Activated CD4-positive, alpha-beta memory T cell treated with anti-CD3 and anti-CD28 coated beads, Interleukin-2, amount 10 ng/mL, durations not matched to agents 7 days and 5 days (primary cell): ENCODE measurements at regions not wholly inside any gene's neighbourhood (a gene's known extent, or its start where the extent isn't known, plus 50 kb on each side); places are given as distances from the start of the nearest gene placed in this dataset.

ENCODE experiments used
- CTCF ChIA-PET: fragments of 350-600 bp; sonication (Branson Sonifier 250); formaldehyde crosslinking; loops from one replicate; lab custom pipeline; 2021; ENCODE audit warnings: antibody characterized with exemption, inconsistent platforms; lab: Charles Lee
- POLR2A ChIA-PET: fragments of 350-600 bp; sonication (Branson Sonifier 250); formaldehyde crosslinking; loops from one replicate; lab custom pipeline; 2021; ENCODE audit warnings: antibody characterized with exemption; lab: Charles Lee
- DNase-seq: peaks from one replicate; pipeline ENCODE4 v3.0.0-alpha.2; 2020
- H3K27ac Mint-ChIP-seq: one replicate; pipeline ENCODE4 v1.8.0; 2021; ENCODE audit warnings: mild to moderate bottlenecking, mixed read lengths
- H3K27me3 Mint-ChIP-seq: one replicate; pipeline ENCODE4 v1.8.0; 2021; ENCODE audit warnings: mixed read lengths
- H3K36me3 Mint-ChIP-seq: one replicate; pipeline ENCODE4 v1.8.0; 2021; ENCODE audit warnings: low read depth, mixed read lengths
- H3K4me1 Mint-ChIP-seq: one replicate; pipeline ENCODE4 v1.8.0; 2021; ENCODE audit warnings: mixed read lengths
- H3K4me3 Mint-ChIP-seq: one replicate; pipeline ENCODE4 v1.8.0; 2021; ENCODE audit warnings: mild to moderate bottlenecking, mixed read lengths
- H3K9me3 Mint-ChIP-seq: one replicate; pipeline ENCODE4 v1.8.0; 2021; ENCODE audit warnings: mixed read lengths

- ChIA-PET CTCF (no interaction called here), POLR2A (no interaction called here)
- Mint-ChIP-seq H3K9me3 (no peaks in the 10 kb centered on the region), H3K27ac (no peak overlapping the region), H3K4me1 (no peaks in the 10 kb centered on the region), H3K27me3 (no peaks in the 10 kb centered on the region), H3K4me3 (no peak overlapping the region), H3K36me3 (no peaks in the 10 kb centered on the region)
- no peak for DNase-seq
These were observed 427.0 kb upstream of the KCNH7 start for GRCh38 chr2:163265562-163265961.

- Mint-ChIP-seq H3K36me3 (no peaks in the 10 kb centered on the region), H3K27ac (no peak overlapping the region), H3K4me3 (no peak overlapping the region), H3K4me1 (no peaks in the 10 kb centered on the region), H3K27me3 (no peaks in the 10 kb centered on the region), H3K9me3 (no peaks in the 10 kb centered on the region)
- POLR2A ChIA-PET = no interaction called here
- DNase-seq = no peak
- CTCF ChIA-PET = no interaction called here
These were observed 425.8 kb upstream of the KCNH7 start for GRCh38 chr2:163264341-163264740.

- ChIA-PET CTCF (no interaction called here), POLR2A (no interaction called here)
These were observed 420.9 kb upstream of the KCNH7 start for GRCh38 chr2:163259489-163259888.

GRCh38 chr2:163255086-163255485 is 416.5 kb upstream of the KCNH7 start:
- H3K4me3 Mint-ChIP-seq = no peak overlapping the region
- no peaks in the 10 kb centered on the region for H3K9me3 Mint-ChIP-seq
- no peaks in the 10 kb centered on the region for H3K27me3 Mint-ChIP-seq
- no peaks in the 10 kb centered on the region for H3K4me1 Mint-ChIP-seq
- ChIA-PET POLR2A (no interaction called here), CTCF (no interaction called here)
- DNase-seq = no peak
- H3K27ac Mint-ChIP-seq = no peak overlapping the region
- no peaks in the 10 kb centered on the region for H3K36me3 Mint-ChIP-seq

More at GRCh38 chr2:163259489-163259888, 420.9 kb upstream of the KCNH7 start:
- H3K9me3 Mint-ChIP-seq = no peaks in the 10 kb centered on the region
- H3K27me3 Mint-ChIP-seq = no peaks in the 10 kb centered on the region
- no peaks in the 10 kb centered on the region for H3K4me1 Mint-ChIP-seq
- H3K27ac Mint-ChIP-seq = no peak overlapping the region
- no peaks in the 10 kb centered on the region for H3K36me3 Mint-ChIP-seq
- H3K4me3 Mint-ChIP-seq = no peak overlapping the region
- no peak for DNase-seq

GRCh38 chr2:163253621-163254285 is 415.2 kb upstream of the KCNH7 start:
- ChIA-PET CTCF (no interaction called here), POLR2A (no interaction called here)
- no peak overlapping the region for H3K27ac Mint-ChIP-seq
- H3K36me3 Mint-ChIP-seq = no peaks in the 10 kb centered on the region
- no peak for DNase-seq
- H3K4me1 Mint-ChIP-seq = no peaks in the 10 kb centered on the region
- H3K9me3 Mint-ChIP-seq = no peaks in the 10 kb centered on the region
- H3K27me3 Mint-ChIP-seq = no peaks in the 10 kb centered on the region
- H3K4me3 Mint-ChIP-seq = no peak overlapping the region

- CTCF ChIA-PET = no interaction called here
- DNase-seq = no peak
- H3K27ac Mint-ChIP-seq = no peak overlapping the region
- no peaks in the 10 kb centered on the region for H3K4me1 Mint-ChIP-seq
- H3K27me3 Mint-ChIP-seq = no peaks in the 10 kb centered on the region
- H3K4me3 Mint-ChIP-seq = no peak overlapping the region
- POLR2A ChIA-PET = no interaction called here
- H3K9me3 Mint-ChIP-seq = no peaks in the 10 kb centered on the region
- H3K36me3 Mint-ChIP-seq = no peaks in the 10 kb centered on the region
These were observed 413.6 kb upstream of the KCNH7 start for GRCh38 chr2:163252199-163252598.

- Mint-ChIP-seq H3K4me1 (no peaks in the 10 kb centered on the region), H3K27ac (no peak overlapping the region), H3K27me3 (no peaks in the 10 kb centered on the region), H3K4me3 (no peak overlapping the region), H3K9me3 (no peaks in the 10 kb centered on the region), H3K36me3 (no peaks in the 10 kb centered on the region)
- ChIA-PET POLR2A (no interaction called here), CTCF (no interaction called here)
- no peak for DNase-seq
These were observed 410.0 kb upstream of the KCNH7 start for GRCh38 chr2:163248376-163249253.

GRCh38 chr2:163247847-163248220 is 409.3 kb upstream of the KCNH7 start:
- DNase-seq = no peak
- Mint-ChIP-seq H3K4me3 (no peak overlapping the region), H3K4me1 (no peaks in the 10 kb centered on the region), H3K27ac (no peak overlapping the region), H3K27me3 (no peaks in the 10 kb centered on the region), H3K9me3 (no peaks in the 10 kb centered on the region), H3K36me3 (no peaks in the 10 kb centered on the region)
- POLR2A ChIA-PET = no interaction called here
- CTCF ChIA-PET = no interaction called here

- Mint-ChIP-seq H3K27me3 (no peaks in the 10 kb centered on the region), H3K9me3 (no peaks in the 10 kb centered on the region), H3K36me3 (no peaks in the 10 kb centered on the region), H3K4me1 (no peaks in the 10 kb centered on the region), H3K27ac (no peak overlapping the region), H3K4me3 (no peak overlapping the region)
- CTCF ChIA-PET = no interaction called here
- DNase-seq = no peak
- POLR2A ChIA-PET = no interaction called here
These were observed 408.7 kb upstream of the KCNH7 start for GRCh38 chr2:163247156-163247846.

- Mint-ChIP-seq H3K36me3 (no peaks in the 10 kb centered on the region), H3K27me3 (no peaks in the 10 kb centered on the region)
These were observed 407.6 kb upstream of the KCNH7 start for GRCh38 chr2:163246135-163246534.

GRCh38 chr2:163236553-163236952 is 398.0 kb upstream of the KCNH7 start:
- H3K4me1 Mint-ChIP-seq = no peaks in the 10 kb centered on the region
- no peaks in the 10 kb centered on the region for H3K36me3 Mint-ChIP-seq
- H3K4me3 Mint-ChIP-seq = no peak overlapping the region
- ChIA-PET CTCF (no interaction called here), POLR2A (no interaction called here)
- H3K27ac Mint-ChIP-seq = no peak overlapping the region
- H3K9me3 Mint-ChIP-seq = peaks cover 14% of the 10 kb centered on the region
- H3K27me3 Mint-ChIP-seq = no peaks in the 10 kb centered on the region
- DNase-seq = no peak

More at GRCh38 chr2:163246135-163246534, 407.6 kb upstream of the KCNH7 start:
- Mint-ChIP-seq H3K4me1 (no peaks in the 10 kb centered on the region), H3K4me3 (no peak overlapping the region), H3K9me3 (peaks cover 3% of the 10 kb centered on the region), H3K27ac (no peak overlapping the region)
- DNase-seq = no peak
- POLR2A ChIA-PET = interaction anchor here (0.6 kb wide), 1 partner anchor 338 kb away, joined by 3 read pairs; no protein-coding TSS in a partner anchor
- CTCF ChIA-PET = no interaction called here

GRCh38 chr2:163231666-163232065 is 393.1 kb upstream of the KCNH7 start:
- H3K27me3 Mint-ChIP-seq = no peaks in the 10 kb centered on the region
- CTCF ChIA-PET = no interaction called here
- no peak overlapping the region for H3K27ac Mint-ChIP-seq
- POLR2A ChIA-PET = no interaction called here
- no peaks in the 10 kb centered on the region for H3K36me3 Mint-ChIP-seq
- H3K4me3 Mint-ChIP-seq = no peak overlapping the region
- DNase-seq = no peak
- no peaks in the 10 kb centered on the region for H3K4me1 Mint-ChIP-seq
- peaks cover 7% of the 10 kb centered on the region for H3K9me3 Mint-ChIP-seq

- ChIA-PET CTCF (interaction anchor here (1.1 kb wide), 1 partner anchor 10 kb away, joined by 5 read pairs; no protein-coding TSS in a partner anchor), POLR2A (interaction anchor here (0.7 kb wide), 1 partner anchor 1583 kb away, joined by 3 read pairs; no protein-coding TSS in a partner anchor)
- no peaks in the 10 kb centered on the region for H3K4me1 Mint-ChIP-seq
- no peak for DNase-seq
- H3K36me3 Mint-ChIP-seq = no peaks in the 10 kb centered on the region
- H3K27me3 Mint-ChIP-seq = no peaks in the 10 kb centered on the region
- H3K9me3 Mint-ChIP-seq = no peaks in the 10 kb centered on the region
- H3K27ac Mint-ChIP-seq = no peak overlapping the region
- H3K4me3 Mint-ChIP-seq = no peak overlapping the region
These were observed 375.1 kb upstream of the KCNH7 start for GRCh38 chr2:163213661-163214081.
